A549 (cell line): ENCODE measurements at regions not wholly inside any gene's neighbourhood (a gene's known extent, or its start where the extent isn't known, plus 50 kb on each side); places are given as distances from the start of the nearest gene placed in this dataset.

Source experiments
- CTCF ChIP-seq: fragments of >200 bp; sonication (Bioruptor Twin); formaldehyde crosslinking; IDR thresholded peaks from 3 replicates; pipeline ENCODE4 v1.5.1; 2016
- ELK1 ChIP-seq: fragments of 150-350 bp; IDR thresholded peaks from 2 replicates; pipeline ENCODE4 v1.6.1; 2014; ENCODE audit warnings: low read depth, mild to moderate bottlenecking, low read length
- MAFK ChIP-seq: fragments of 450-650 bp; IDR thresholded peaks from 2 replicates; pipeline ENCODE4 v1.6.1; 2014; ENCODE audit not compliant: partially characterized antibody

GRCh38 chr16:72369274-72369673 lies 197.3 kb upstream of the PMFBP1 start:
- TF ChIP-seq MAFK, result no peak
- no peak for TF ChIP-seq CTCF
- no peak for TF ChIP-seq ELK1
